GM23248 (cell line): ENCODE measurements at regions not wholly inside any gene's neighbourhood (a gene's known extent, or its start where the extent isn't known, plus 50 kb on each side); places are given as distances from the start of the nearest gene placed in this dataset.

Source experiments
- EZH2 ChIP-seq: fragments of 200-600 bp; sonication (generic); IDR thresholded peaks from 2 replicates; pipeline ENCODE4 v1.6.1; 2018; ENCODE audit warnings: antibody characterized with exemption, mild to moderate bottlenecking; ENCODE audit not compliant: insufficient read depth, poor library complexity, severe bottlenecking
- EZH2phosphoT487 ChIP-seq: fragments of 200-600 bp; sonication (generic); IDR thresholded peaks from 2 replicates; pipeline ENCODE4 v1.6.1; 2018; ENCODE audit warnings: antibody characterized with exemption, moderate library complexity, mild to moderate bottlenecking, low read depth; ENCODE audit not compliant: insufficient read depth

GRCh38 chr1:194975913-194976312 lies 1632.3 kb downstream of the KCNT2 start:
- no peak for TF ChIP-seq EZH2
- no peak for TF ChIP-seq EZH2phosphoT487
